Testis (tissue), 2 donors: ENCODE measurements at regions not wholly inside any gene's neighbourhood (a gene's known extent, or its start where the extent isn't known, plus 50 kb on each side); places are given as distances from the start of the nearest gene placed in this dataset.
"Not testable (repeated sequence)": the region's sequence is repeated elsewhere in the genome, so short reads cannot be mapped to it uniquely, and the experiment has no call there.

Source experiments
- DNase-seq: peaks from one replicate; pipeline ENCODE4 v3.0.0-alpha.2; 2019
- H3K27ac ChIP-seq, 2 donors: fragments of 200-600 bp; sonication (generic); one replicate each; pipeline ENCODE4 v1.5.1; 2019
- H3K27me3 ChIP-seq: fragments of 200-600 bp; sonication (generic); one replicate; pipeline ENCODE4 v1.5.1; 2019
- H3K36me3 ChIP-seq: fragments of 200-600 bp; sonication (generic); one replicate; pipeline ENCODE4 v1.5.1; 2017; ENCODE audit warnings: low read depth; ENCODE audit errors: missing control alignments
- H3K4me1 ChIP-seq: fragments of 200-600 bp; sonication (generic); one replicate; pipeline ENCODE4 v1.5.1; 2019
- H3K4me3 ChIP-seq, 2 donors: fragments of 200-600 bp; sonication (generic); one replicate each; pipeline ENCODE4 v1.5.1; 2017 to 2019
- H3K9me3 ChIP-seq: fragments of 200-600 bp; sonication (generic); one replicate; pipeline ENCODE4 v1.5.1; 2017
- CTCF ChIP-seq, 3 experiments: fragments of 450-650 bp in 2 of 3; fragments of 200-600 bp in 1 of 3; sonication (generic) in 1 of 3; IDR thresholded peaks; one replicate each; pipeline ENCODE4 v1.5.1; 2016 to 2019; ENCODE audit warnings: antibody characterized with exemption in 3 of 3, mild to moderate bottlenecking in 2 of 3, moderate library complexity in 1 of 3
- POLR2A ChIP-seq: fragments of 450-650 bp; IDR thresholded peaks from one replicate; pipeline ENCODE4 v1.6.1; 2017; ENCODE audit warnings: antibody characterized with exemption, mild to moderate bottlenecking, moderate library complexity
- WGBS, 2 donors: methylation state at CpG; one replicate each; pipeline ENCODE4 v1.1.5; 2018; 5-methylcytosine and 5-hydroxymethylcytosine counted together
- intact Hi-C: fragments of 100-400 bp; cut with DNase I; formaldehyde crosslinking; loops from one replicate; pipeline ENCODE4 v1.15.1; 2023; ENCODE audit warnings: low total_unique reads

- Histone ChIP-seq H3K9me3 (no peaks in the 10 kb centered on the region), H3K4me1 (no peaks in the 10 kb centered on the region), H3K36me3 (no peaks in the 10 kb centered on the region), H3K4me3 (no peak overlapping the region), H3K27ac (no peak overlapping the region), H3K27me3 (no peaks in the 10 kb centered on the region)
- no peak for DNase-seq
- 79 to 86% methylated on average over 5 of the region's 5 CpGs for WGBS, 2 donors
- intact Hi-C loops = no loop called here
- no peak for TF ChIP-seq CTCF (IDR thresholded peaks at IDR 0.05)
Observed at GRCh38 chr7:96921231-96921630, 84.1 kb upstream of the DLX6 start.

GRCh38 chr7:96921771-96922170 lies 83.6 kb upstream of the DLX6 start:
- H3K4me1 ChIP-seq = no peaks in the 10 kb centered on the region
- TF ChIP-seq POLR2A (no peak), CTCF (IDR thresholded peaks at IDR 0.05) (no peak)
- DNase-seq = no peak
- intact Hi-C loops = no loop called here
- H3K4me3 ChIP-seq = no peak overlapping the region
- H3K27me3 ChIP-seq = no peaks in the 10 kb centered on the region
- H3K36me3 ChIP-seq = no peaks in the 10 kb centered on the region
- no peaks in the 10 kb centered on the region for H3K9me3 ChIP-seq
- H3K27ac ChIP-seq = no peak overlapping the region
- WGBS, 2 donors = 74 to 81% methylated on average over 3 of the region's 3 CpGs

GRCh38 chr7:96923345-96923744 lies 82.0 kb upstream of the DLX6 start:
- H3K27ac ChIP-seq, H3K9me3 ChIP-seq, H3K4me3 ChIP-seq, intact Hi-C loops, H3K4me1 ChIP-seq, DNase-seq, H3K27me3 ChIP-seq, H3K36me3 ChIP-seq: not testable (repeated sequence)

- Histone ChIP-seq H3K36me3 (no peaks in the 10 kb centered on the region), H3K9me3 (no peaks in the 10 kb centered on the region), H3K27me3 (no peaks in the 10 kb centered on the region), H3K4me1 (no peaks in the 10 kb centered on the region), H3K4me3 (no peak overlapping the region), H3K27ac (no peak overlapping the region)
- WGBS, 2 donors = 97 to 98% methylated on average over 5 of the region's 5 CpGs
- no peak for TF ChIP-seq CTCF (IDR thresholded peaks at IDR 0.05)
- no peak for TF ChIP-seq POLR2A
- intact Hi-C loops = no loop called here
- DNase-seq = no peak
Observed at GRCh38 chr7:96927131-96927530, 78.2 kb upstream of the DLX6 start.

GRCh38 chr7:96928965-96929364 lies 76.4 kb upstream of the DLX6 start:
- TF ChIP-seq CTCF (IDR thresholded peaks at IDR 0.05) (no peak), POLR2A (no peak)
- H3K27me3 ChIP-seq = no peaks in the 10 kb centered on the region
- H3K9me3 ChIP-seq = no peaks in the 10 kb centered on the region
- 43 to 45% methylated on average over 2 of the region's 2 CpGs for WGBS, 2 donors
- H3K4me3 ChIP-seq = no peak overlapping the region
- DNase-seq = no peak
- no peaks in the 10 kb centered on the region for H3K36me3 ChIP-seq
- intact Hi-C loops = no loop called here
- H3K27ac ChIP-seq = no peak overlapping the region
- H3K4me1 ChIP-seq = no peaks in the 10 kb centered on the region
